HL-60 (cell line): ENCODE measurements at regions not wholly inside any gene's neighbourhood (a gene's known extent, or its start where the extent isn't known, plus 50 kb on each side); places are given as distances from the start of the nearest gene placed in this dataset.

ENCODE experiments used
- GABPA ChIP-seq: IDR thresholded peaks from 2 replicates; pipeline ENCODE4 v1.6.1; 2012; ENCODE audit warnings: low read depth
- POLR2AphosphoS5 ChIP-seq: IDR thresholded peaks from 2 replicates; pipeline ENCODE4 v1.6.1; 2012; ENCODE audit warnings: low read depth
- REST ChIP-seq: IDR thresholded peaks from 2 replicates; pipeline ENCODE4 v1.6.1; 2012; ENCODE audit warnings: low read depth; ENCODE audit not compliant: insufficient replicate concordance
- SPI1 ChIP-seq: IDR thresholded peaks from 2 replicates; pipeline ENCODE4 v1.6.1; 2012; ENCODE audit warnings: low read depth, mild to moderate bottlenecking, borderline replicate concordance
- TF ChIP-seq, protein P1 (sequence below): IDR thresholded peaks from one replicate; pipeline ENCODE4 v1.5.1; 2011; ENCODE audit warnings: low read length, control low read depth, inconsistent platforms; ENCODE audit not compliant: insufficient read depth

- TF ChIP-seq, protein P1, sequence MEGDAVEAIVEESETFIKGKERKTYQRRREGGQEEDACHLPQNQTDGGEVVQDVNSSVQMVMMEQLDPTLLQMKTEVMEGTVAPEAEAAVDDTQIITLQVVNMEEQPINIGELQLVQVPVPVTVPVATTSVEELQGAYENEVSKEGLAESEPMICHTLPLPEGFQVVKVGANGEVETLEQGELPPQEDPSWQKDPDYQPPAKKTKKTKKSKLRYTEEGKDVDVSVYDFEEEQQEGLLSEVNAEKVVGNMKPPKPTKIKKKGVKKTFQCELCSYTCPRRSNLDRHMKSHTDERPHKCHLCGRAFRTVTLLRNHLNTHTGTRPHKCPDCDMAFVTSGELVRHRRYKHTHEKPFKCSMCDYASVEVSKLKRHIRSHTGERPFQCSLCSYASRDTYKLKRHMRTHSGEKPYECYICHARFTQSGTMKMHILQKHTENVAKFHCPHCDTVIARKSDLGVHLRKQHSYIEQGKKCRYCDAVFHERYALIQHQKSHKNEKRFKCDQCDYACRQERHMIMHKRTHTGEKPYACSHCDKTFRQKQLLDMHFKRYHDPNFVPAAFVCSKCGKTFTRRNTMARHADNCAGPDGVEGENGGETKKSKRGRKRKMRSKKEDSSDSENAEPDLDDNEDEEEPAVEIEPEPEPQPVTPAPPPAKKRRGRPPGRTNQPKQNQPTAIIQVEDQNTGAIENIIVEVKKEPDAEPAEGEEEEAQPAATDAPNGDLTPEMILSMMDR, result no peak
- TF ChIP-seq POLR2AphosphoS5 (no peak), GABPA (no peak), REST (no peak), SPI1 (no peak)
Observed at GRCh38 chr3:72078676-72079368, 293.9 kb upstream of the PROK2 start.
